Keratinocyte (primary cell): ENCODE measurements at regions not wholly inside any gene's neighbourhood (a gene's known extent, or its start where the extent isn't known, plus 50 kb on each side); places are given as distances from the start of the nearest gene placed in this dataset.

Experiments used
- DNase-seq: peaks from one replicate; pipeline ENCODE4 v3.0.0-alpha.2; 2011; ENCODE audit warnings: low read depth, missing footprints, low spot score
- FAIRE-seq: peaks from 2 replicates; lab custom pipeline; 2011; peaks lifted over from hg19 to GRCh38; lab: Jason Lieb, UNC
- H2AFZ ChIP-seq: 2 replicates; pipeline ENCODE4 v1.6.0; 2012; ENCODE audit warnings: low read length, control low read depth, inconsistent platforms; ENCODE audit not compliant: control insufficient read depth
- H3K27ac ChIP-seq: 2 replicates; pipeline ENCODE4 v1.5.1; 2011; ENCODE audit warnings: low read length; ENCODE audit not compliant: control insufficient read depth, insufficient read depth
- H3K27me3 ChIP-seq: 3 replicates; pipeline ENCODE4 v1.6.0; 2011; ENCODE audit warnings: low read length; ENCODE audit not compliant: control insufficient read depth, insufficient read depth; ENCODE audit errors: extremely low read depth
- H3K36me3 ChIP-seq, 2 experiments: 2 replicates in 1 of 2; 3 replicates in 1 of 2; pipeline ENCODE4 v1.5.1; 2011; ENCODE audit warnings: low read length in 2 of 2, mild to moderate bottlenecking in 1 of 2; ENCODE audit not compliant: control insufficient read depth in 2 of 2, insufficient read depth in 2 of 2; ENCODE audit errors: extremely low read depth in 1 of 2
- H3K4me1 ChIP-seq: 3 replicates; pipeline ENCODE4 v1.5.1; 2011; ENCODE audit warnings: low read length; ENCODE audit not compliant: control insufficient read depth, insufficient read depth; ENCODE audit errors: extremely low read depth
- H3K4me2 ChIP-seq: 3 replicates; pipeline ENCODE4 v1.6.0; 2011; ENCODE audit warnings: low read depth, low read length; ENCODE audit not compliant: control insufficient read depth, insufficient read depth; ENCODE audit errors: extremely low read depth
- H3K4me3 ChIP-seq, 3 experiments: fragments of 200-600 bp in 1 of 3; sonication (generic) in 1 of 3; 2 replicates in 2 of 3; 3 replicates in 1 of 3; pipeline ENCODE4 v1.5.1; 2011 to 2016; ENCODE audit warnings: low read length in 3 of 3, mild to moderate bottlenecking in 3 of 3, control low read depth in 2 of 3, inconsistent platforms in 1 of 3, low read depth in 1 of 3, mixed read lengths in 1 of 3, mixed run types in 1 of 3, moderate library complexity in 1 of 3; ENCODE audit not compliant: control insufficient read depth in 2 of 3, insufficient read depth in 2 of 3; ENCODE audit errors: extremely low read depth in 1 of 3
- H3K79me2 ChIP-seq: 2 replicates; pipeline ENCODE4 v1.6.0; 2012; ENCODE audit warnings: low read length; ENCODE audit not compliant: control insufficient read depth, insufficient read depth
- H3K9ac ChIP-seq: 3 replicates; pipeline ENCODE4 v1.6.0; 2011; ENCODE audit warnings: low read length; ENCODE audit not compliant: control insufficient read depth, insufficient read depth; ENCODE audit errors: extremely low read depth
- H3K9me1 ChIP-seq: 3 replicates; pipeline ENCODE4 v1.6.0; 2011; ENCODE audit warnings: low read length; ENCODE audit not compliant: control insufficient read depth, insufficient read depth; ENCODE audit errors: extremely low read depth
- H3K9me3 ChIP-seq: 2 replicates; pipeline ENCODE4 v1.5.1; 2012; ENCODE audit warnings: low read depth, low read length; ENCODE audit not compliant: control insufficient read depth
- H4K20me1 ChIP-seq: 3 replicates; pipeline ENCODE4 v1.6.0; 2011; ENCODE audit warnings: low read length; ENCODE audit not compliant: control insufficient read depth, insufficient read depth; ENCODE audit errors: extremely low read depth
- EZH2 ChIP-seq: IDR thresholded peaks from one replicate; pipeline ENCODE4 v1.6.1; 2012; ENCODE audit warnings: inconsistent platforms, mild to moderate bottlenecking, low read length, moderate library complexity
- dilution Hi-C: fragments of 300-500 bp; cut with MboI; formaldehyde crosslinking; loops from one replicate; pipeline ENCODE4 v1.7.0; 2020; ENCODE audit warnings: low sequenced_read_pairs; ENCODE audit not compliant: extremely low pct_ligation_motif_present
- TF ChIP-seq, protein P1 (sequence below), 3 experiments: IDR thresholded peaks in 1 of 3; conservative IDR thresholded peaks in 1 of 3; optimal IDR thresholded peaks in 1 of 3; 2 replicates in 2 of 3; 3 replicates in 1 of 3; pipeline versions ENCODE3 to v1.5.1; 2011; ENCODE audit warnings: low read length in 3 of 3, mild to moderate bottlenecking in 3 of 3, moderate library complexity in 2 of 3, control low read depth in 1 of 3, inconsistent platforms in 1 of 3; ENCODE audit not compliant: insufficient read depth in 2 of 3; ENCODE audit errors: extremely low read depth in 1 of 3

DNA sequence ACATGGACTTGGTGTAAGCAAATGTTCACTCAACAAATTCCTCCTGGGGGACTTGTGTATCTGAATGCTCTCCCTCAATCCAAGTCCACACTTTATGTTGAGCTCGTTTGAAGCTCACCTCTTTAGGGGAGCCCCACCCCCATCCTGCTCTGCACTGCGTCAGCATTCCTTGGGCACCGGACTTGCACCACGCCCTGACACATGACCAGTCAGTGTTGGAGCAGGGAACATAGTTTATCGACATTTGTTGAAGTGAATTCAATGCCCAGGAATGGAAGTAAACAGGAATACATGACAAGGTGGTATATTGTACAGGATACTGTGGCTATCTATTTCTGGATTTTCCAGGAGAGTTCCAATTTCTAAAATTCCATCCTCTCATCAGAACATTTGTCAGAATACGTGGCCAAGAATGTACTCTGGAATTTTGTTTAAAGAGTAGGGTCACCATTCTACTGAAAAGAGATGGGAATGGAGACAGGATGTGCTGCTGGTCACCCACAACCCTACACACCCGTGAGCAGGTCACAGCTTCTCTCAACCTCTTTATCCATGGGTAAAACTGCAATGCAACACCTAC lies 60.0 kb upstream of the LNX1 start:
- Histone ChIP-seq H2AFZ (no peak overlapping the region), H3K27me3 (no peaks in the 10 kb centered on the region), H4K20me1 (no peaks in the 10 kb centered on the region), H3K79me2 (no peaks in the 10 kb centered on the region), H3K9ac (no peak overlapping the region), H3K36me3 (no peaks in the 10 kb centered on the region), H3K9me1 (no peaks in the 10 kb centered on the region), H3K9me3 (no peaks in the 10 kb centered on the region), H3K4me2 (no peak overlapping the region), H3K27ac (no peak overlapping the region), H3K4me1 (peaks cover 17% of the 10 kb centered on the region), H3K4me3 (peak overlapping the region in 1 of 3 experiments; percentile 22)
- TF ChIP-seq, protein P1, sequence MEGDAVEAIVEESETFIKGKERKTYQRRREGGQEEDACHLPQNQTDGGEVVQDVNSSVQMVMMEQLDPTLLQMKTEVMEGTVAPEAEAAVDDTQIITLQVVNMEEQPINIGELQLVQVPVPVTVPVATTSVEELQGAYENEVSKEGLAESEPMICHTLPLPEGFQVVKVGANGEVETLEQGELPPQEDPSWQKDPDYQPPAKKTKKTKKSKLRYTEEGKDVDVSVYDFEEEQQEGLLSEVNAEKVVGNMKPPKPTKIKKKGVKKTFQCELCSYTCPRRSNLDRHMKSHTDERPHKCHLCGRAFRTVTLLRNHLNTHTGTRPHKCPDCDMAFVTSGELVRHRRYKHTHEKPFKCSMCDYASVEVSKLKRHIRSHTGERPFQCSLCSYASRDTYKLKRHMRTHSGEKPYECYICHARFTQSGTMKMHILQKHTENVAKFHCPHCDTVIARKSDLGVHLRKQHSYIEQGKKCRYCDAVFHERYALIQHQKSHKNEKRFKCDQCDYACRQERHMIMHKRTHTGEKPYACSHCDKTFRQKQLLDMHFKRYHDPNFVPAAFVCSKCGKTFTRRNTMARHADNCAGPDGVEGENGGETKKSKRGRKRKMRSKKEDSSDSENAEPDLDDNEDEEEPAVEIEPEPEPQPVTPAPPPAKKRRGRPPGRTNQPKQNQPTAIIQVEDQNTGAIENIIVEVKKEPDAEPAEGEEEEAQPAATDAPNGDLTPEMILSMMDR (optimal IDR thresholded peaks at IDR 0.05 in 1 of 3, IDR thresholded peaks at IDR 0.05 in 1 of 3, conservative IDR thresholded peaks at IDR 0.05 in 1 of 3; ENCODE audit: extremely low read depth in 1 of 3, insufficient read depth in 2 of 3, low read length in 3 of 3): no peak
- TF ChIP-seq EZH2: no peak
- peak; percentile 17 for FAIRE-seq
- dilution Hi-C loops: no loop called here
- DNase-seq: no peak

DNA sequence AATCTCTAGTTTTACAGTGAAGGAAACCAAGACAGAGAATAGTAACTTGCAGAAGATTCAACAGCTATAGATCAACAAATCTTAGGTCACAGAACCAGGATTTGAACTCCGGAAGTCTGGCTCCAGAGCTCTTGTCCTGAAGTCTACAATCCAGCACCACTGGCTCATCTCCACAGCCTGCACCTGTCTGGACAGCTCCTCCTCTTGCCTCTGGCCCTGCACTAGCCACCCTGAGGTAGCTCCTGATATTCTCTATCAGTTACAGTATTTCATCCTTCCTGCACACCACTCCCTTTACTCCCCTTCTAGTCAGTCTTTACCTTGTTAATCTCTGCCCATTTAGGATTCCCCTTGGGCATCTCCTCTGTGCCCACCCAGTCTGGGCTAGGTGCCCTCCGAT lies 58.1 kb upstream of the LNX1 start:
- H3K9me1 ChIP-seq: no peaks in the 10 kb centered on the region
- H2AFZ ChIP-seq: no peak overlapping the region
- H4K20me1 ChIP-seq: no peaks in the 10 kb centered on the region
- no peaks in the 10 kb centered on the region for H3K79me2 ChIP-seq
- no peak overlapping the region for H3K4me2 ChIP-seq
- no peak for TF ChIP-seq EZH2
- TF ChIP-seq, protein P1 (optimal IDR thresholded peaks at IDR 0.05 in 1 of 3, IDR thresholded peaks at IDR 0.05 in 1 of 3, conservative IDR thresholded peaks at IDR 0.05 in 1 of 3; ENCODE audit: extremely low read depth in 1 of 3, insufficient read depth in 2 of 3, low read length in 3 of 3): no peak
- no peaks in the 10 kb centered on the region for H3K9me3 ChIP-seq
- no peak for DNase-seq
- dilution Hi-C loops: no loop called here
- H3K4me3 ChIP-seq: no peak overlapping the region
- H3K9ac ChIP-seq: no peak overlapping the region
- H3K4me1 ChIP-seq: peaks cover 17% of the 10 kb centered on the region
- no peaks in the 10 kb centered on the region for H3K27me3 ChIP-seq
- FAIRE-seq: peak; percentile 9
- H3K36me3 ChIP-seq: no peaks in the 10 kb centered on the region
- no peak overlapping the region for H3K27ac ChIP-seq
